ENCODE measurements at regions not wholly inside any gene's neighbourhood (a gene's known extent, or its start where the extent isn't known, plus 50 kb on each side); places are given as distances from the start of the nearest gene placed in this dataset.
"Not testable (repeated sequence)": the region's sequence is repeated elsewhere in the genome, so short reads cannot be mapped to it uniquely, and the experiment has no call there.

DNA sequence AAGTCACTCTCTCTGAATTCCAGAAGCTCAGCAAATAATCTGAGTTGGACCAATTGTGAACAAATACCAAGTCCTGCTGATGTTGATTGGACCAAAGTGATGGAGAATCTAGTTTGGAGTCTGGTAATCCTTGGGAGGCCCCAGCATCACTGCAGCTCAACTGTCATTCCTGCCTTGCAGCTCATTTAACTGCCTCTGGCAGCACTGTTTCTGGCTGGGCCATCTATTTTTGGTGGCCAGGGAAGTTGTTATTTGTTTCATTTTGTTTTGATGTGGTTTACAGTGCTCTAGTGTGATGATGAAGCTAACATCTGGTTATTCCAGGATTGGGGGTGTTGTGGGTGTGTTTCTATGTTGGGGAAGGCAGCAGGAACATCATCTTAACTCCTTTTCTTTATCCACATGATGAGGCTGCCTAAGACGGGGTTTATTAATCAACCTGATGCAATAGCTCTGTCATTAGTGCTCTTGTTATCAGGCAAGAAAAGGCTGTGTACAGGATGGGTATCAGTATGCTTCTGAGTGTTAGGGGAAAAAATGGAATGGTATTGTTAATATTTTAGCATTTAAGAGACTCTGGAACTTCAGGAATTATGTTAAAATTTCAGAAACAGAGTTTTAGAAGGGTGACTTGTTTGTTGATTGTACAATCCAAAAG lies 91.7 kb upstream of the SEC22B start:
- TF ChIP-seq EZH2 (IDR thresholded peaks at IDR 0.05; ENCODE audit: insufficient read depth, poor library complexity, severe bottlenecking); EZH2phosphoT487 (IDR thresholded peaks at IDR 0.05; ENCODE audit: insufficient read depth, low read depth): not testable (repeated sequence)
